EH (cell line): ENCODE measurements at regions not wholly inside any gene's neighbourhood (a gene's known extent, or its start where the extent isn't known, plus 50 kb on each side); places are given as distances from the start of the nearest gene placed in this dataset.

Experiments used
- DNase-seq: peaks from one replicate; pipeline ENCODE4 v3.0.0-alpha.2; 2015; ENCODE audit warnings: low read depth

DNA sequence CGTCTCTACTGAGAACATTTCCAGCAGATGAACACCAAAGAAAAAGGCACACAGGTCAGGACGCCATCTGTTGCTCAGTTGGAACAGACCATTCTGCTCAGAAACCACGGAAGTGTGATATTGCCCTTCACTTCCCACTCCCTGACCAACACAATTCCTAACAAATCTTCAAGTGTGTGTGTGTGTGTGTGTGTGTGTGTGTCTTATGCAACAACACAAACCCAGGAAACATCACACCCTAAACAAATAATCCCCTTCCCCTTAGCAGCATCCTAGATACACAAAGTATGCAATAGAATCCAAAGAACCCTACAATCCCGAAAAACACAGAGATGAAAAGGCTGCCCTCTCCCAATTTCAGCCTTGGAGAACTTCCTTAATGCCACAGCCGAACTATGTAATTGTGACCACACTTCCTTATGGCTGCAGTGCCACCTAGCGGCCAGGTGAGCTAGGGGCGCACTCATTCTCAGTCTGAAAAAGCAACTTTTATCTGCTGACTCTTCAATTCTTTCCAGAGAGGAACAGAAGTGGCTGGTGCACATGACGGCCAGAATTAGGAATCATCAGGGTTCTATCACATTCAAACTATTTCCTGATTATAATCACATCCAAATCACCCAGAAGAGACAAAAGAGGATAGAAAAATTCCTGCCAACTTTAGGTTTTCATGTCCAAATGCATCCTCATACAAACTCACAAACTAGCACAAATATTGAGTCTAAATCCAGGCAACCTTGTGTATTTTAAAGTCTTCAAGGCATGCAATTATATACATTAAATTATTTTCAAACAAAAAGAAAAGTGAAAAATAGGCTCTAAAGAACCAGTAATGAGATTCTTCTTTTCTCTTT is 164.9 kb downstream of the DHX15 start:
- DNase-seq: peak; percentile 66

DNA sequence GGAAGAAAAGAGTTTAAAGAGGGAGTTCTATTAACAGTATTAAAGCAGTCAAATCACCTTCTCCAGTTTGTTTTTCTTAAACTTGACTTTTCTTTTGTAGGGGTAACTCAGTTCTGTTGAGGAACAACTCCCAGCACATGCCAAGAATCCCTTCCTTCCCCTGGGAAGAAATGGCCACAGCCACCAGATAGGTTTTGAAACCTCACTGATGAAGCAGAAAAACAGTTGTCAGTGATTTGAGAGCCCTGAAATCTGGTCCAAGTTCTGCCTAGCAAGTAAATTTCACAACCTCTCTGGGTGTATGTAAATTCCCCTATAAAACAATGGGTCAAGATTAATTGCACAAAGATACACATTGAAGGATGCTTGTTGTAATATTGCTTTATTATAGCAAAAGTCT is 167.1 kb downstream of the DHX15 start:
- DNase-seq: no peak

DNA sequence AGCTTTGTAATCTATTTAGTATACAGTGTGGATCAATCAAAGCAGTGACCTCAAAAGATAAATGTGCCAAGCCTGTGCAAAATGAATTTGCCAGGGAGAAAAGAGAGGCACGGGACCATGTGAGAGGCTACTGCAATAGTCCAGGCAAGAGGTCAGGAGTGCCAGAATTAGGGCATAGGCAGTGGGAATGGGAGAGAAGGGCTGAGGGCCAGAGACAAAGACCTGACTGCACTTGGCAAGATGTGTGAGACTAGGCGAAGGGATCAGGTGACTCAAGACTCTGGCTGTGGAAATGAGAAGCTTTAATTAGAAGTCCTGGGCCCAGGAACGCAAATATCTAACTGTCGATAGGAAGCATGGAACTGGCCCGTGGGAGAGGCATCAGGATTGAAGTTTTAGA is 168.1 kb downstream of the DHX15 start:
- DNase-seq: no peak

DNA sequence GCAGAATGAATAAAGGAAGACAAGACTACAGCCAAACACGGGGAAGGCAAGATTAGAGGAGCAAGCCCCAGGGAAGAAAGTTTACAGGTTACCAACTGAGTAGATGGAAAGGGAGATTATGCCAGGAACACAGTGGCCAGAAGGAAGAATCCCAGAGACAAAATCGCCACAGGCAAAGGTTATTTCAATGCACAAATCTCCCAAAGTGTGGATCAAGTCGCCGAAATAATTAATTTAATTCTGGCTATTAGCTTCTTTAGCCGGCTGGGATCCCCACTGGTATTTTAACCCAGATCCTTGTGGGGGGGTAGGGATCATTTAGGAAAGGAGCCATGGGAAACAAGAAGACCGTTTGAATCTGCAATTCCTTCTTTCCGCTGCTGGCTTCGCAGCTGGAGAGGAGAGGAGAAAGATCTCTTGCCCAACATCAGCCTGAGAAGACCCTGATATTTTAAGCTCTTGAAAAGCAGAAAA is 171.0 kb downstream of the DHX15 start:
- DNase-seq: no peak

DNA sequence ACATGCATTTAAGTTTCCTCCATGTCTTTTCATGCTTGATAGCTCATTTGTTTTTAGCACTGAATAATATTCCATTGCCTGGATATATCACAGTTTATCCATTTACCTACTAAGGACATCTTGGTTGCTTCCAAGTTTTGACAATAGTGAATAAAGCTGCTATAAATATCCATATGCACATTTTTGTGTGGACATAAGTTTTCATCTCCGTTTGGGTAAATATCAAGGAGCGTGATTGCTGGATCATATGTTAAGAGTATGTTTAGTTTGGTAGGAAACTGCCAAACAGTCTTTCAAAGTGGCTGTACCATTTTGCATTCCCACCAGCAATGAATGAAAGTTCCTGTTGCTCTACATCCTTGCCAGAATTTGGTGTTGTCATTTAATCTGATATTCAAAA is 172.5 kb downstream of the DHX15 start:
- DNase-seq: no peak

DNA sequence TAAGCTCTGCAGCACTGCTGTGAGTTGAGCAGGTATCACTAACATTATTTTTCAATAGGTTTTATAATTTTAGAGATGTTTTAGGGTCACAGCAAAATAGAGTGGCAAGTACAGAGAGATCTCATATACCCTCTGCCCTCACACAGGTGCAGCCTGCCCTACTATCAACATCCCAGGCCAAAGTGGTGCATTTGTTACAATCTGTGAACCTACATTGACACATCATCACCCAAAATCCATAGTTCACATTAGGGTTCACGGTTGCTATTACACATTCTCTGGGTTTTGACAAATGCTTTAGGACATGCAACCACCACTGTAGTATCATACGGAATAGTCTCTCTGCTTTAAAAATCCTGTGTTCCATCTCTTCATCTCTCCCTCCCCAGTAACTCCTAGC is 173.1 kb downstream of the DHX15 start:
- no peak for DNase-seq

DNA sequence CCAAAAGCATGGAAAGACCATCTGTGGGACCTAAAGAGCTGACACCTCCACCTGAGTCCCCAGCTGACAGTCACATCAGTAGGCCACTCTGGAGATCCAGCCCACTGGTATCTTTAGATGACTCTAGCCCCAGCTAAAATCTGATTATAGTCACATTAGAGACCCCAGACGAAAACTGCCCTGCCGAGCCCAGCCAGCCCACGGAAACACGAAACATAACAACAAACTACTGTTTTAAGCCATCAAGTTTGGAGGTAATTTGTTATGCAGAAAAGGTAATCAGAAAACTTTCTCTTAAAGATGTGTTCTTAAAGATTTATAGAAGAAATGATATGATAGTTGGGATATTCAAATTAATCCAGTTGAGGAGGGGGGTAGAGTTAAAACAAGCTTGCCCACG is 175.7 kb downstream of the DHX15 start:
- no peak for DNase-seq

DNA sequence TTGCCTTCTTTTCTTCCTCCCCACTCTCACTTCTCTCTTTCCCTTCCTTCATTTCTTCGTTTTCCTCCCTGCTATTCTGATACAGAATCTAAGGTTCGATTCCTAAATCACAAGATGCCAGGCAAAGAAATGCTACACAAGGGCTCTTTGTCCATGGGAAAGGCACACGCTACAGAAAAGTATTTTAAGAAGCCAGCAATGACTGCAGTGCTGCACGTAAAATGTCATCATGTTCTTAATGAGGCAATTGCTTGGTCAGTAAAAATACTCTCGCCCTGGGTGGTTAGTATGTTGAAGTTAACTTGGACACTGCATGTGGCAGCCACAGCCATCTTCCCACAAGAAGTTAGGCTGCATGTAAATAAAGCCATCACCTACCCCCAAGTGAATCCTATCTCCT is 178.4 kb downstream of the DHX15 start:
- DNase-seq: no peak

DNA sequence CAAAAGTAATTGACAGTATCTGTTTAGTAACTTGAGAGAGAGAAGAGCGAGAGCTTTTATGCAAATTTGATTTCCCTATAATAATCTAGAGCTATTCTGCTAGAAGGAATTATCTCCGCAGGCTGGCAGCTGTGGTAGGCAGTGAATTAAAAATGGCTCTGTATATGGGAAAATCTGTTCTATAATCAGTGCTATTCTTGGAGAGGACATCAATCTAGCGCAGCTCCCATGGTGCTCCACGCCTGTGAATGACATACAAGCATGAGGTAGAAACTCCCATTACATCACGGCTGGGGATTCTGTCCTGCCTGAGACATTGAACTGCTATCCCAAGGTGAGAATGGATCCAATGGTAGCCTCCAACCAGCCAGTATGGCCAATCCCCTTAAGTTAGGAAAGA is 179.0 kb downstream of the DHX15 start:
- no peak for DNase-seq

DNA sequence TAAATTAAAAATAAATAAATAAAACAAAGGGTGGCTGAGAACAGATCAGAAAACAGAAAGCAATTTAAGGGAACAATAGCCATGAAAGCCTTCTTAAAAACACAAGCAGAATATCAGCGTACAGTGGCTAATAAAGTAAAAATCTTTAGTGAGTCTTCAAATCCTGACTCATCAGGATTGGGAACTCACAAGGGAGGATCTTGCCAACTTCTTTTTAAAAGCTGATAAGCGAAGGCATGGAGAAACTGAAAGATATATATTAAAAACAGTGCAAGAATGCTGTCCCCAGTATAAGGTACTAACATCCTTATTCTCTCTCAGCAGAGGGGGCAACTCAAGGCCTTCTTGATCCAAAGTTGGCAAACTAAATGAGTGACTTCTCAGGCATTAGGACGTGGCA is 180.1 kb downstream of the DHX15 start:
- DNase-seq: no peak

DNA sequence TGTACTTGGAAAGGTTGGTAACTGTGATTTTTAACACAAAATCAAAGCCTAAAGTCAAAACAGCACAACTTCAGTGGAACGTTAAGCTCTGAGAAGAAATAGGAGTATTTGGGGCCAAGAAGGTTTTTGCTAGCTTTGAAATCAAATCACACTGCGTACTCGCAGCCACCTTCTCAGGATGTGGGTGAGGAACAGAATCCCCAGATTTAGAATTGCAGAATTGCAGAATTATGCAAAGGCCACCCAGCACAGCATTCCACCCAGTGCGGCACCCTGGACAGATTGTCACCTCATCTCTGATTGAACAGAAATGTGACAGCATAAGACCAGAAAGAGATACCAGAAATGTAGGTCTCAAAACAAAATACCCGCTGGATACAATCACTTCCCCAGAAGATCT is 181.1 kb downstream of the DHX15 start:
- no peak for DNase-seq

DNA sequence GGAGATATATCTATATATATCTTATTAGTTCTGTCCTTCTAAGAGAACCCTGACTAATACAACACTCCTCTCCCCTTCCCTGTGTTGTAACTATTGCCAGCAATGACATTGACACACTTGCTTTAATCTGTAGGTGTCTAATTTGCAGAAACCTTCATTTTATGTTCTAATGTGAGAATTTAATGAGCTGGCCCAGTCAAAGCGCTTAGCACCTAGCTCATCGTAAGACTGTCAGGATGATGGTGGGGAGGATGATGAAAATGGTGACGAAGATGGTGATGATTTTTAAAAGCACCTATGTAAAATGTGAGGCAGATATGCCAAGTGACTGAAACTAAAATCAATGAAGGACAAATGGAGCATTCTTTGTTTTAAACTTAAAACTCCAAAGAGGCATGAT is 183.8 kb downstream of the DHX15 start:
- no peak for DNase-seq

DNA sequence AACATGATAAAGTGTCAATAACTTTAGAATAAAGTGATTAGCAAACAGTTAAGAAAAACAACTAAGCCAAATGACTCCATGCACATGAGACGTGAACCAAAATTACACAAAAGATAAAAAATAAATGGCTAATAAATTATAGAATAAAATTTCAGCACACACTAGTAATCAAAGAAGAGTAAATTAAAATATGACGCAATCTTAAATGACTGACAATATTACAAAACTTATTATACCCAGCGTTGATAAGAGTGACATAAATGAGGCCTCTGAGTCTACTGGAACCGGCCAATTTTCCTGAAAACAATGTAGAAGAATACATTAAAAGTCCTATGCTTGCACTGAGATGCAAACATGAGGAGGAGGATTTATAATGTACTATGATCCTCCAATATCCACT is 187.4 kb downstream of the DHX15 start:
- no peak for DNase-seq

DNA sequence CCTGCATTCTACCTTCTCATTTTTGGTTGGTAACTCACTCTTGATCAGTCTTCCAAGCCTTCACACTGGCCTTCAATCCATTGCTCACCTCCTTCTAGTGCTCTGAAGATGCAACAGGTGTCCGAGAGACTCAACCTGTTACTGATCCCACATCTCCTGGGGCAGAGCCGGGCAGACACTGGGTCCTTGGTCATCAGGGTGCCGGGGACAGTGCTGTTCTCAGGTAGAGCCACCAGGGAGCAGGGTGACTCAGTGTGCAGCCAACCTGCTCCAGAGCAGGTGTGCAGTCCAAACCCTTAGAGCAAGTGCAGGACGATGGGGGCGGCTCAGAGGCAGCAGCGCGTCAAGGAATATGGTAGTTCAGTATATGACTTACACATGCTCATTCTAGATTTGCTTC is 188.4 kb downstream of the DHX15 start:
- no peak for DNase-seq

DNA sequence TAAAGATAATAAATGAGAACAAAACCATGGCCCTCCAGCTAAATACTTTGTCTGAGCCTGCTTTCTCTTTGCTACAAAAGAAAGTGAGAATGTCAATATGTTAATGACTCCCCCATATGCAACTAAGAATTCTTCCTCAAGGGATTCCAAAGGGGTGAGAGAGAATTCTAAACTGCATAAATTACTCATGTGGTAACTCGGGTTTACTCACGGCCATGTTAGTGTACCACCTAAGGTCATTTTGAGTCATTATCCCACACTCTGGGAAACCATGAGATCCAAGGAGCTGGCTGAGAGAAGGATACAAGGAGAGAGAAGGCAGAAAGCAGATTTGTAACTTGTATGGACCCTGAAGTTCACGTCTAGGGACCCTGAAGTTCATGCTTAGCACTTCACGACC is 190.3 kb downstream of the DHX15 start:
- DNase-seq: peak; percentile 27

DNA sequence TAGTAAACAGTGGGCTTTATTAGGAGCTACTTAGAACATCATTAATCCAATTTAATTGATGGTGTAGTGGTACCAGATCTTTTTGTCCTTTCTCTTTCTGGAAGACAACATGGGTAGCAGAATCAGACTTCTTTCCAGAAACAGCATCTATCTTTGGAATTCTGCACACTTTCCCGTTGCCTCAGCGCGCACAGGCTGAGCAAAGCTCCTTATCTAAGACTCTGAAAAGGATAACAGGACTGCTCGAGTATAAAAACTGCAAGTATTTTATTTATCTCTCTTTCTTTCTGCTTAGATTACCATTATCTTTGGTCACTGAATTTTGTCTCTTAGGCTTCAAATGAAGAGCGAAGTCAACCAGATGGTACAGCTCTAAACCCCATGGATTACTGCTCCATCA is 191.7 kb downstream of the DHX15 start:
- no peak for DNase-seq

DNA sequence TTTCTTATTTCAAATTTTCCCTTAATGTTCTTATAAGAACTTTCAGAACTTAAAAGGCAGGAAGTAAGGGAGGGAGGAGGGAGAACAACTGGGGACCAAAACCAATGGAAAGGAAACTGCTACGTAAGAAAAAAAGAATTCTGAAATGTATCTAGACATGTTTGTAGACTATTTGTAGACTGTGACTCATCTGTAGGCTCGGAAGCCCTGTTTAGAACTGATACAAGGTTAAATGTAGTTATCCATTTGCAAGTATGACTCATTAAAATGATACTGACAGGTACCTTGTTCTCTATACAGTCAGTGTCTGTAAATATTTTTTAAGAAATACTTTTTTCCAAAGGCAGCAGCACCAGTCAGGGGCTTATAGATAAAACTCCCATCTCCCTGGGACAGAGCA is 202.0 kb downstream of the DHX15 start:
- no peak for DNase-seq

DNA sequence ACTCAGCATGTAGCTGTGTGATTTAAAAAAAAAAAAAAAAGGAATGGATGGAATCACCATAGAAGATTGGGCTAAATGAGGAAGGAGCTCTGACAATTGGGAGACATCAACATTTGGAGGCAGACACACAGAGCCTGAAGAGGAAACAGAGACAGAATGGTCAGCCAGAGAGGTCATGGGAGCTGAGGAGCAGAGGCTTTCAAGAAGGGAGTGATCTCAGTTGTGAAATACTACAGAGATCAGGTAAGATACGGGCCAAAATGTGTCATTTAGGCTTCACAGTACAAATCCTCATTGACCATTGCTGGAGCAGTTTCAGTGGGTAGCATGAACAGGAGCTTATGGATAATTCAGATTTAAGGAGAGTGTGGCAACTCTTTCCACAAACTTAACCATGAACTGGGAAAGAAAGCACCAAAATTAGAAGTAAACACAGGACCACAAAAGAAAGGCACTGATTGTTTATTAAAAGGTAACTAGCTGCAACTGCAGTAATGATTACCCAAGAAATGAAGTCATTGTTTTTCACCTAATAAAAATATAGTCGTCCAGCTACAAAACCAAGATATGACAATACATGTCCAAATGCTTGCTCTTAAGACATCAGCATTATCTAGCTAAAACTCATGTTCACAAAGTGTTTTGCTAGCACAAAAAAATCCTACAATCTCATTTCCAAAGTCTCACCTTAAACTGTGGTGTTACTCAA is 203.2 kb downstream of the DHX15 start:
- DNase-seq: no peak

DNA sequence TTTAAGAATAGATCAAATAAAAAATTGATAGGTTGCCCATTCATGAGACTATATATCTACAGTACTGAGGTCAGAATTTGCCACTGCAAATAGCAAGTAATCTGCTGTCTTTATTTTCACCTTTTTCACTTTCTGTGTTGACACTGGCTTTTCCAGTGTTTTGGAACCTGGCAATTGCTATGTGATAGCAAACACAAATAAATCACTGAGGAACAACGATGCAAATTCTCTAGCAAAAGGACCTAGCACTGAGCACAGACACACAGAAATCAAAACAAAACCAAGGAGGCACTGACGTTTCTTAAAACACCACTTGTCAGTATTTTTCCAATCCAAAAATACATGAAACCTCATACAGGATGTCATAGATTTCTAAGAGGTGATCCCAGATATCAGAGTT is 210.7 kb downstream of the DHX15 start:
- no peak for DNase-seq

DNA sequence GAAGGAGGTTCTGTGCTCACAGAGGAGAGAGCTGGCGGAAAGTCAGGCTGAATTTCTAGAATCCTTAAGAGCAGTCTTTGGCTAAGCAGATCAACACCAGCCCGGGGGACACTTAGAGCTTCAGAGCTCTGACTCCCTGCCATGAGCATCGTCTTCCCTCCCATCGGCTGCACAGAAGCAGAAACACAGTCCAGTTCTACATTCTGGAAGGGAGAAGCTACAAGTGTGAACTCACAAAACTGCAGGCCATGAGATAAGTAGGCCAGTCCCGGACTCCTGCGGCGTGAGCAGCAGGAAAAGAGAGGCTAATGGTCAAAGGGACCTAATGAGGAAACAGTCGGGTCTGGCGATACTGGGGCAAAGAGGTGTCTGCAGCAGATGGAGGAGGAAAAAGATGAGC is 211.5 kb downstream of the DHX15 start:
- DNase-seq: no peak

DNA sequence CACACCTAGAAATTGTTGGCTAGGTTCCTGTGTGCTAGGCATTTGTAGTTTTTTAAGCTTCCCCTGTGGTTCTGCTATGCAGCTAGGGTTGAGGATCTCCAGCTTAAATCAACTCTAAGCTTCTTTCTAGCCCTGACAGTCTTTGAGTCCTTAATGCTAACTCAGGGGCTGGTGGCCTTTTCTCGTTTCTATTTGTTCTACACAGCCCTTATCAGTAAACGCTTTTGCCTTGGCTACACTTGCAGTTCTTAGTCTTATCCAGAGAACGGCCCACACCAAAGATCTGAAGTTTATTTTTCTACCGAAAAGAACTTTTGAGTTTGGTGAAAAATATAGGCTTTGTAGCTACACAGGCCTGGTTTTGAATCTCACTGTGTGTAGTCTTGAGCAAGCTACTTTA is 212.0 kb downstream of the DHX15 start:
- DNase-seq: no peak

DNA sequence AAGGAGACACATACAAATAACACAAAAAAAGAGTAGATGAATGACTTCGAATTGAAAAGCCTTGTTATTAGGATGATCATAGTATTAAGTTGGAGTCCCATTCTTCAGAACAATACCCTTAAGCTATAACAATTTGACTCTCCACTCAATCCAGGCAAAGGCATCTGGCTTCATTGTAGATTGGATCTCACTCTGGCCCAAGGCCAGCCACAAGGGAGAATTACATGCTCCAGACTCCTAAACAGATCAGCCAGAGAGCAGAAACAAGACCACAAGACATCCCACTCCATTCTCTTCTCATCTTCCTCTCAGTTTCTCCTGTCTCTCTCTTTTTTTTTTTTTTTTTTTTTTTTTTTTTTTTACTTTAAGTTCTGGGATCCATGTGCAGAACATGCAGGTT is 213.9 kb downstream of the DHX15 start:
- DNase-seq: no peak

DNA sequence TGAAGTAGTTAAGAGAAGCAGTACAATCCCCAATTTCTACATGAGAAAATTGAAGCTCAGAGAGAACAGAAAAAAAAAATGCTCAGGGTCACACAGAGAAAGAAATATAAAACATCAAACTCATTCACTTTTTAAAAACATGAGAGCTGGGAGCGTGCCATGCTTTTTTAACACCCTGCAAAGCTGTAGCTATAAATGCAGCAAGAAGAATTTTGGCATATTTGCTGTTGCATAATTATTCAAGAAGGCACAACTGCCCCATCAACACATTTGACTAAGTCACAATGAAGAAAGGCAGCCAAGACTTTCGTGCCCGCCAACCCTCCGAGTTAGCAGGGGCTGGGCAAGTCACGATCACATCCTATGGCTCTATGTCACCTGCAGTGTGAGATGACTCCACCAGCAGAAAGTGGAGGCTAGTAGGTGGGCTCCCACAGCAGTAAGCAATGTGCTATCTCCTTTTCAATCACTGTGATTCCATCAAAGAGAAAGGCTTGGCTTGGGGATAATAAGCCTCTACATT is 214.8 kb downstream of the DHX15 start:
- DNase-seq: no peak
